ENCODE measurements at regions not wholly inside any gene's neighbourhood (a gene's known extent, or its start where the extent isn't known, plus 50 kb on each side); places are given as distances from the start of the nearest gene placed in this dataset.

GRCh38 chr6:4588581-4588980 lies 187.6 kb upstream of the CDYL start:
- no peak overlapping the region for H3K4me2 ChIP-seq (ENCODE audit: low read length)
- H3K27ac ChIP-seq (ENCODE audit: low read length), result no peak overlapping the region
- H3K9ac ChIP-seq (ENCODE audit: low read length), result no peak overlapping the region
- no peaks in the 10 kb centered on the region for H3K79me2 ChIP-seq (ENCODE audit: low read length)
- H4K20me1 ChIP-seq (ENCODE audit: insufficient read depth, low read length), result no peaks in the 10 kb centered on the region
- H3K9me3 ChIP-seq (ENCODE audit: insufficient read depth, low read length), result no peaks in the 10 kb centered on the region
- TF ChIP-seq EZH2phosphoT487 (IDR thresholded peaks at IDR 0.05; ENCODE audit: low read depth) (no peak), CTCF (IDR thresholded peaks at IDR 0.05; ENCODE audit: low read depth, low read length) (no peak)
- no peaks in the 10 kb centered on the region for H3K27me3 ChIP-seq (ENCODE audit: low read depth, low read length)
- no peak overlapping the region for H2AFZ ChIP-seq (ENCODE audit: low read depth, low read length)
- H3K4me1 ChIP-seq (ENCODE audit: low read length), result no peaks in the 10 kb centered on the region
- no peaks in the 10 kb centered on the region for H3K36me3 ChIP-seq (replicated peaks; ENCODE audit: low read depth, low read length)
- H3K4me3 ChIP-seq (ENCODE audit: low read length), result no peak overlapping the region

GRCh38 chr6:4588163-4588562 lies 188.0 kb upstream of the CDYL start:
- TF ChIP-seq EZH2phosphoT487 (IDR thresholded peaks at IDR 0.05; ENCODE audit: low read depth) (no peak), CTCF (IDR thresholded peaks at IDR 0.05; ENCODE audit: low read depth, low read length) (no peak)
- Histone ChIP-seq H2AFZ (ENCODE audit: low read depth, low read length) (no peak overlapping the region), H3K27me3 (ENCODE audit: low read depth, low read length) (no peaks in the 10 kb centered on the region), H3K4me2 (ENCODE audit: low read length) (no peak overlapping the region), H3K9ac (ENCODE audit: low read length) (no peak overlapping the region), H3K79me2 (ENCODE audit: low read length) (no peaks in the 10 kb centered on the region), H3K9me3 (ENCODE audit: insufficient read depth, low read length) (no peaks in the 10 kb centered on the region), H3K4me3 (ENCODE audit: low read length) (no peak overlapping the region), H4K20me1 (ENCODE audit: insufficient read depth, low read length) (no peaks in the 10 kb centered on the region), H3K36me3 (replicated peaks; ENCODE audit: low read depth, low read length) (no peaks in the 10 kb centered on the region), H3K4me1 (ENCODE audit: low read length) (no peaks in the 10 kb centered on the region), H3K27ac (ENCODE audit: low read length) (no peak overlapping the region)

- H3K36me3 ChIP-seq (replicated peaks; ENCODE audit: low read depth, low read length), result no peaks in the 10 kb centered on the region
- no peak overlapping the region for H3K9ac ChIP-seq (ENCODE audit: low read length)
- no peaks in the 10 kb centered on the region for H3K79me2 ChIP-seq (ENCODE audit: low read length)
- no peaks in the 10 kb centered on the region for H4K20me1 ChIP-seq (ENCODE audit: insufficient read depth, low read length)
- H3K9me3 ChIP-seq (ENCODE audit: insufficient read depth, low read length), result no peaks in the 10 kb centered on the region
- H3K4me3 ChIP-seq (ENCODE audit: low read length), result no peak overlapping the region
- H2AFZ ChIP-seq (ENCODE audit: low read depth, low read length), result no peak overlapping the region
- H3K4me2 ChIP-seq (ENCODE audit: low read length), result no peak overlapping the region
- TF ChIP-seq CTCF (IDR thresholded peaks at IDR 0.05; ENCODE audit: low read depth, low read length), result no peak
- TF ChIP-seq EZH2phosphoT487 (IDR thresholded peaks at IDR 0.05; ENCODE audit: low read depth), result no peak
- H3K27ac ChIP-seq (ENCODE audit: low read length), result no peak overlapping the region
- H3K4me1 ChIP-seq (ENCODE audit: low read length), result no peaks in the 10 kb centered on the region
- no peaks in the 10 kb centered on the region for H3K27me3 ChIP-seq (ENCODE audit: low read depth, low read length)
Measured at GRCh38 chr6:4587171-4587570, 189.0 kb upstream of the CDYL start.

GRCh38 chr6:4586469-4586859 lies 189.7 kb upstream of the CDYL start:
- Histone ChIP-seq H3K27ac (ENCODE audit: low read length) (no peak overlapping the region), H3K9me3 (ENCODE audit: insufficient read depth, low read length) (no peaks in the 10 kb centered on the region), H3K4me2 (ENCODE audit: low read length) (no peak overlapping the region), H3K36me3 (replicated peaks; ENCODE audit: low read depth, low read length) (no peaks in the 10 kb centered on the region), H3K79me2 (ENCODE audit: low read length) (no peaks in the 10 kb centered on the region), H3K9ac (ENCODE audit: low read length) (no peak overlapping the region), H2AFZ (ENCODE audit: low read depth, low read length) (no peak overlapping the region), H4K20me1 (ENCODE audit: insufficient read depth, low read length) (no peaks in the 10 kb centered on the region), H3K27me3 (ENCODE audit: low read depth, low read length) (no peaks in the 10 kb centered on the region), H3K4me3 (ENCODE audit: low read length) (no peak overlapping the region), H3K4me1 (ENCODE audit: low read length) (no peaks in the 10 kb centered on the region)
- TF ChIP-seq CTCF (IDR thresholded peaks at IDR 0.05; ENCODE audit: low read depth, low read length) (no peak), EZH2phosphoT487 (IDR thresholded peaks at IDR 0.05; ENCODE audit: low read depth) (no peak)
